ENCODE measurements at regions not wholly inside any gene's neighbourhood (a gene's known extent, or its start where the extent isn't known, plus 50 kb on each side); places are given as distances from the start of the nearest gene placed in this dataset.

DNA sequence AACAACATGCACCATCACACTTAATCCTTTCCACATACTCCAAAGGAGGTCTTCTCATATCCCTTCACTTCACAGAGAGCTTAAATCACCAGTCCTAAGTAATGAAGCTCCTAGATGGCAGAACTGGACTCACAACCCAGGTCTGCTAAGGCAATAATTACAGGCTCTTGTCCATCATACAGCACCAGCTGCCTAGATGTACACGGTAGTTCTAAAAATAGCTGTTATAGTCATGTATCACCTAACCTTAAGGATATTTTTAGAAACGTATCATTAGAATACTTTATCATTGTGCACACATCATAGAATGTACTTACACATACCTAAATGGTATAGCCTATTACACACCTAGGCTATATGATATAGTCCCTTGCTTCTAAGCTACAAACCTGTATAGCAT, 644.6 kb upstream of the RGMB start:
- Histone ChIP-seq H3K27ac (ENCODE audit: extremely low read depth, low read depth, low read length) (no peak overlapping the region), H3K36me3 (ENCODE audit: control insufficient read depth in 2 of 2, insufficient read depth in 1 of 2, low read length in 2 of 2) (no peaks in the 10 kb centered on the region), H3K4me1 (ENCODE audit: control insufficient read depth, insufficient read depth, low read length) (no peaks in the 10 kb centered on the region), H3K4me3 (ENCODE audit: low read depth, low read length) (no peak overlapping the region), H3K9me3 (ENCODE audit: control insufficient read depth, insufficient read depth, low read depth, low read length) (no peaks in the 10 kb centered on the region)
- ChIA-PET CTCF (interaction anchor here (0.6 to 1.4 kb wide), 2 partner anchors 18 to 198 kb away, joined by 3 read pairs; no protein-coding TSS in a partner anchor), POLR2A (no interaction called here)
- no peak for TF ChIP-seq ZNF510 (tag by site-specific recombination; IDR thresholded peaks at IDR 0.05; ENCODE audit: insufficient replicate concordance)
- no peak for TF ChIP-seq OVOL3 (tag by site-specific recombination; IDR thresholded peaks at IDR 0.05)
- TF ChIP-seq, protein P1, sequence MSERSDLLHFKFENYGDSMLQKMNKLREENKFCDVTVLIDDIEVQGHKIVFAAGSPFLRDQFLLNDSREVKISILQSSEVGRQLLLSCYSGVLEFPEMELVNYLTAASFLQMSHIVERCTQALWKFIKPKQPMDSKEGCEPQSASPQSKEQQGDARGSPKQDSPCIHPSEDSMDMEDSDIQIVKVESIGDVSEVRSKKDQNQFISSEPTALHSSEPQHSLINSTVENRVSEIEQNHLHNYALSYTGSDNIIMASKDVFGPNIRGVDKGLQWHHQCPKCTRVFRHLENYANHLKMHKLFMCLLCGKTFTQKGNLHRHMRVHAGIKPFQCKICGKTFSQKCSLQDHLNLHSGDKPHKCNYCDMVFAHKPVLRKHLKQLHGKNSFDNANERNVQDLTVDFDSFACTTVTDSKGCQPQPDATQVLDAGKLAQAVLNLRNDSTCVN (tag by site-specific recombination; optimal IDR thresholded peaks at IDR 0.05): no peak
- TF ChIP-seq, protein P2, sequence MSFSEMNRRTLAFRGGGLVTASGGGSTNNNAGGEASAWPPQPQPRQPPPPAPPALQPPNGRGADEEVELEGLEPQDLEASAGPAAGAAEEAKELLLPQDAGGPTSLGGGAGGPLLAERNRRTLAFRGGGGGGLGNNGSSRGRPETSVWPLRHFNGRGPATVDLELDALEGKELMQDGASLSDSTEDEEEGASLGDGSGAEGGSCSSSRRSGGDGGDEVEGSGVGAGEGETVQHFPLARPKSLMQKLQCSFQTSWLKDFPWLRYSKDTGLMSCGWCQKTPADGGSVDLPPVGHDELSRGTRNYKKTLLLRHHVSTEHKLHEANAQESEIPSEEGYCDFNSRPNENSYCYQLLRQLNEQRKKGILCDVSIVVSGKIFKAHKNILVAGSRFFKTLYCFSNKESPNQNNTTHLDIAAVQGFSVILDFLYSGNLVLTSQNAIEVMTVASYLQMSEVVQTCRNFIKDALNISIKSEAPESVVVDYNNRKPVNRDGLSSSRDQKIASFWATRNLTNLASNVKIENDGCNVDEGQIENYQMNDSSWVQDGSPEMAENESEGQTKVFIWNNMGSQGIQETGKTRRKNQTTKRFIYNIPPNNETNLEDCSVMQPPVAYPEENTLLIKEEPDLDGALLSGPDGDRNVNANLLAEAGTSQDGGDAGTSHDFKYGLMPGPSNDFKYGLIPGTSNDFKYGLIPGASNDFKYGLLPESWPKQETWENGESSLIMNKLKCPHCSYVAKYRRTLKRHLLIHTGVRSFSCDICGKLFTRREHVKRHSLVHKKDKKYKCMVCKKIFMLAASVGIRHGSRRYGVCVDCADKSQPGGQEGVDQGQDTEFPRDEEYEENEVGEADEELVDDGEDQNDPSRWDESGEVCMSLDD (tag by site-specific recombination; IDR thresholded peaks at IDR 0.05): no peak
- TF ChIP-seq ZNF558 (tag by site-specific recombination; IDR thresholded peaks at IDR 0.05): no peak

DNA sequence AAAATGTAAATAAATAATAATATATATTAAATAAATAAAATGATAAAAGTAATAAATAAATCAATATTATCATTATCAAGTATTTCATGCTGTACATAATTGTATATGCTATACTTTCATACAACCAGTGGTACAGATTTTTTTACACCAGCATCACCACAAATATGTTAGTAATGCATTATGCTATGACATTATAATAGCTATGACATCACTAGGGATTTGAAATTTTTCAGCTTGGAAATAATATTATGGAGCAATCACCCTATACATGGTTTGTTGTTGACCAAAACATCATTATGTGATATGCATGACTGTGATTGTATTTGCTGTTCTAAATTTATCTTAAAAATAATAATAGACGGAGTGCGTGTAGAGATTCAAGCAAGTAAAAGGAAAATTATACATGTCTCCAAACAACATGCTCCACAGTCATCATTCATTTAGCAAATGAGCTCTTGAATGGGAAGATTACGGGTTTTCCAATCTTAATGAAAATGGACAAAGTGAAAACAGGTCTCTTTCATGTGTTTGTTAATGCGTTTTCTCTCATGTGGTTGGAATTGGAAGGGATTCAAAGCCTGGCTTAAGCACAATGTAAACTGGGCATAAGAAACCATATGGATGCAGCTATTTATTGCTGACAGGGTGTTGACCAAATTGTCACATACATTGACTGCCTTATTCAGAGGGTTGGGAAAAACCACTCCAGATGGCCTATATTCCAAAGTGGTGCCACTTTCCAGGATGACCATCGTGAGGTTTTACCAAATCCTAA, 643.0 kb upstream of the RGMB start:
- Histone ChIP-seq H3K36me3 (ENCODE audit: control insufficient read depth in 2 of 2, insufficient read depth in 1 of 2, low read length in 2 of 2) (no peaks in the 10 kb centered on the region), H3K27ac (ENCODE audit: extremely low read depth, low read depth, low read length) (no peak overlapping the region), H3K4me3 (ENCODE audit: low read depth, low read length) (no peak overlapping the region), H3K4me1 (ENCODE audit: control insufficient read depth, insufficient read depth, low read length) (no peaks in the 10 kb centered on the region), H3K9me3 (ENCODE audit: control insufficient read depth, insufficient read depth, low read depth, low read length) (no peaks in the 10 kb centered on the region)
- ChIA-PET CTCF (no interaction called here), POLR2A (no interaction called here)
- TF ChIP-seq, protein P3, sequence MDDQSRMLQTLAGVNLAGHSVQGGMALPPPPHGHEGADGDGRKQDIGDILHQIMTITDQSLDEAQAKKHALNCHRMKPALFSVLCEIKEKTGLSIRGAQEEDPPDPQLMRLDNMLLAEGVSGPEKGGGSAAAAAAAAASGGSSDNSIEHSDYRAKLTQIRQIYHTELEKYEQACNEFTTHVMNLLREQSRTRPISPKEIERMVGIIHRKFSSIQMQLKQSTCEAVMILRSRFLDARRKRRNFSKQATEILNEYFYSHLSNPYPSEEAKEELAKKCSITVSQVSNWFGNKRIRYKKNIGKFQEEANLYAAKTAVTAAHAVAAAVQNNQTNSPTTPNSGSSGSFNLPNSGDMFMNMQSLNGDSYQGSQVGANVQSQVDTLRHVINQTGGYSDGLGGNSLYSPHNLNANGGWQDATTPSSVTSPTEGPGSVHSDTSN (CRISPR knock-in tag; IDR thresholded peaks at IDR 0.05): no peak
- TF ChIP-seq, protein P4, sequence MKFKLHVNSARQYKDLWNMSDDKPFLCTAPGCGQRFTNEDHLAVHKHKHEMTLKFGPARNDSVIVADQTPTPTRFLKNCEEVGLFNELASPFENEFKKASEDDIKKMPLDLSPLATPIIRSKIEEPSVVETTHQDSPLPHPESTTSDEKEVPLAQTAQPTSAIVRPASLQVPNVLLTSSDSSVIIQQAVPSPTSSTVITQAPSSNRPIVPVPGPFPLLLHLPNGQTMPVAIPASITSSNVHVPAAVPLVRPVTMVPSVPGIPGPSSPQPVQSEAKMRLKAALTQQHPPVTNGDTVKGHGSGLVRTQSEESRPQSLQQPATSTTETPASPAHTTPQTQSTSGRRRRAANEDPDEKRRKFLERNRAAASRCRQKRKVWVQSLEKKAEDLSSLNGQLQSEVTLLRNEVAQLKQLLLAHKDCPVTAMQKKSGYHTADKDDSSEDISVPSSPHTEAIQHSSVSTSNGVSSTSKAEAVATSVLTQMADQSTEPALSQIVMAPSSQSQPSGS (tag by site-specific recombination; IDR thresholded peaks at IDR 0.05; ENCODE audit: low read depth): 0 out of 2 replicates have a peak, but pooled peaks have one; percentile 27
- TF ChIP-seq ZNF223 (tag by site-specific recombination; IDR thresholded peaks at IDR 0.05): no peak
- TF ChIP-seq, protein P5, sequence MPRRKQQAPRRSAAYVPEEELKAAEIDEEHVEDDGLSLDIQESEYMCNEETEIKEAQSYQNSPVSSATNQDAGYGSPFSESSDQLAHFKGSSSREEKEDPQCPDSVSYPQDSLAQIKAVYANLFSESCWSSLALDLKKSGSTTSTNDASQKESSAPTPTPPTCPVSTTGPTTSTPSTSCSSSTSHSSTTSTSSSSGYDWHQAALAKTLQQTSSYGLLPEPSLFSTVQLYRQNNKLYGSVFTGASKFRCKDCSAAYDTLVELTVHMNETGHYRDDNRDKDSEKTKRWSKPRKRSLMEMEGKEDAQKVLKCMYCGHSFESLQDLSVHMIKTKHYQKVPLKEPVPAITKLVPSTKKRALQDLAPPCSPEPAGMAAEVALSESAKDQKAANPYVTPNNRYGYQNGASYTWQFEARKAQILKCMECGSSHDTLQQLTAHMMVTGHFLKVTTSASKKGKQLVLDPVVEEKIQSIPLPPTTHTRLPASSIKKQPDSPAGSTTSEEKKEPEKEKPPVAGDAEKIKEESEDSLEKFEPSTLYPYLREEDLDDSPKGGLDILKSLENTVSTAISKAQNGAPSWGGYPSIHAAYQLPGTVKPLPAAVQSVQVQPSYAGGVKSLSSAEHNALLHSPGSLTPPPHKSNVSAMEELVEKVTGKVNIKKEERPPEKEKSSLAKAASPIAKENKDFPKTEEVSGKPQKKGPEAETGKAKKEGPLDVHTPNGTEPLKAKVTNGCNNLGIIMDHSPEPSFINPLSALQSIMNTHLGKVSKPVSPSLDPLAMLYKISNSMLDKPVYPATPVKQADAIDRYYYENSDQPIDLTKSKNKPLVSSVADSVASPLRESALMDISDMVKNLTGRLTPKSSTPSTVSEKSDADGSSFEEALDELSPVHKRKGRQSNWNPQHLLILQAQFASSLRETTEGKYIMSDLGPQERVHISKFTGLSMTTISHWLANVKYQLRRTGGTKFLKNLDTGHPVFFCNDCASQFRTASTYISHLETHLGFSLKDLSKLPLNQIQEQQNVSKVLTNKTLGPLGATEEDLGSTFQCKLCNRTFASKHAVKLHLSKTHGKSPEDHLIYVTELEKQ (tag by site-specific recombination; IDR thresholded peaks at IDR 0.05; ENCODE audit: borderline replicate concordance): no peak
